Activated T-cell treated with anti-CD3 and anti-CD28 coated beads for 48 hours (primary cell): ENCODE measurements at regions not wholly inside any gene's neighbourhood (a gene's known extent, or its start where the extent isn't known, plus 50 kb on each side); places are given as distances from the start of the nearest gene placed in this dataset.

Experiments
- DNase-seq: peaks from one replicate; pipeline ENCODE4 v3.0.0-alpha.2; 2020; ENCODE audit warnings: low read depth

DNA sequence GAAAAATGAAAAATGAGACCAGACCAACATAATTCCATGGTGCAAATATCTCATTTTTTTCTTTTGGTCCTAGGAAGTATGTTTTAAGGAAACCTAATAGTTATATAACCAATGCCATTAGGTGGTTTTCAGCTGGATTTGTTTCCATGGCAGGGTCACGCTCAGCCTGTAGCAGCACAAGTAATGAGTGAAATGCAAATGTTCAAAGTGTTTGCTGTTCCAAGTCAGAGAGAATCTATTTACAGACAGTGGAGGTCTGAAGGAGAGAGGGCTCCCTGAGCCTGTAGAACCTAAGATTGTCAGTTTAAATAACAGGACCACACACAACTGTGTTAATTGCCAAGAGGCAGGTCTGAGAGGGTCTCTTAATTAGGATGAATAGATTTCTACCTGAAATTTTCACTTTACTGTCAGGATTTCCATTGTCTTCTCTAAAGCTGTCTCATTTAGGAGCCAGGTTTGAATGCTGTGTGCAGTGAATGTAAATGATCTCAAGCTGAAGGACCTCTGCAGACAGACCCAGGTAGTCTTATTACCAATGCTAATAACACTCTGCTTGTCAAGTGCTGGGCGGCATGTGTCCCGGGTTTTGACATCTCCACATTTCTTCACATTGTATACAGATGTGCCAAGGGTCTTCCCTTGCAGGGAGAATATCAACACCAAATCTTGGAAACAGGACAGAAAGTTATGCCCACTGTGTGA lies 317.3 kb upstream of the NECTIN3 start:
- DNase-seq = no peak

DNA sequence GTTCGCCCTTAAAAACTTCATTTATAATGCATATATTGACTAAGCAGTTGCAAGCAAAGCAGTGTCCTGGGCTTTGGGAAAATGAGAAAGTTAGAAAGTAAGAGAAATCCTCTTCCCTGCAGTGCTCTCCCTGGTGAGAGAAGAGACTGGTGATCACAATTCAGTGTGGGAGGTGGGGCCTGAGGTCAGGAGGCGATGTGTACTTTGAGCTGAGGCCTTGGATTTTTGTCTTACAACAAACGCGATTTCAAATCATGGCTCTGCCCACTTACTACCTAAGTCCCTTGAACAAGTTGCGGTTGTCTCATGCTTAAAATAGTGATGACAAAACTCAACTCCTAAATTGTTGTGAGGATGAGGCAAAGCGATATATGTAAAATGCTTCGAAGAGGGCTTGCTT lies 316.3 kb upstream of the NECTIN3 start:
- no peak for DNase-seq

DNA sequence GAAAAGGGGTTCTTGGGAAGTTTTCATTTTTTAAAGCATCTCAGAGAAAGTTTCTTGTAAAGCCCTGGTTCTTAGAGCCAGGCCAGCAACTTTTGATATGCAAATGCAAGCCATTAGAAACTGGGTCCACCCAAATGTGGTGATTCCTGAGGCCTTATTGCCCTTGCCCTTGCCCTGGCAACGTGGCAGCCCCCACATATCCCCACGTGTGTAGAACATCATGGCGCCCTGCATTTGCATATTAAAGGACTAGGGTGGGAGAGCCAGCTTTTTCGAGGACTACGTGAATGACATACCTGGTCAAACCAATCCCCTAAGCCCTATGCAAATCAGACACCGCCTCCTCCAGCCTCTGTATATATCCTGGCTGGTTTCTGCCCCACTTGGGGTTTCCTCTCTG lies 314.9 kb upstream of the NECTIN3 start:
- DNase-seq = no peak

GRCh38 chr3:110758208-110758607 lies 313.4 kb upstream of the NECTIN3 start:
- no peak for DNase-seq

DNA sequence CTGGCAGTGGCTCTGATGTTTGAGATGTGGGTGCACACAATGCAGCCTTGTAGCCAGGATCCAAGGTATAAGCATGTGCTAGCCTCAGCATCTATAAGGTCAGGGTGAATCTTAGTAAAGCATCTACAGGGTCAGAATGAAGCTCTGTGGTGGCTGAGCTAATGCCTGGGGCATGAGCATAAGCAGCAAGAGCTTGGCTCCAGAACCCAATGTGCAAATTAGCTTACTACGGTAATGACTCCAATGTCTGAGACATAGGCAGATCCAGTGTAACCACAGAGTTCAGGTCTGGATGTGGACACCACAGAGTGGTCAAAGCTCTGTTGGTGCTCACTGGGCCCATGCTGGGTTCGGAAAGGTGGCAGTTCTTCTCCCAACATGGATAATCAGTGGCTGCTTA lies 304.5 kb upstream of the NECTIN3 start:
- no peak for DNase-seq

- DNase-seq = no peak
Measured at GRCh38 chr3:110767838-110768237, 303.8 kb upstream of the NECTIN3 start.

DNA sequence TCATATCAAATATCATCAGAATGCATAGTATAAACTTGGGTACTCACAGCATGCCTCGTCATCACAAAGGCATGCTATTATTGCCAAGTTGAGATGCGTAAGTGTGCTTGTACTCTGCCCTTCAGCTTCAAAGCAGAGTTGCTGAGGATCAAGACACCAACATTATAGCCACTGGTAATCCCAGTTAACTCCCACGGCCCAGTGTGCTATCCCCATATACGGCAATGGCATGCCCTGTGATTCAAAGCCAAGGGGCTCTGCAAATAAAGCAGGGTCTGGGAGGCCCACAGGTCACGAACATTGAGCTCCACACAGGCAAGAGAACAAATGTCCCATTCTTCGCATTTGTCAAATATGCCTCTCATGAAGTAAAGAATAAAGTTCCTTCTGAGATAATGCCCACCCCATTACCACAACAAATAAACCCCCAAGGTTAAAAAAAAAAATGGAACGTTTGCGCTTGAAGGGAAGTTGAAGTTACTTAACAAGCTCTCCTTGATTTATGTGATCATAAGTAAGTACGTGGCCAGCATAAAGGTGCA lies 298.1 kb upstream of the NECTIN3 start:
- DNase-seq = no peak

DNA sequence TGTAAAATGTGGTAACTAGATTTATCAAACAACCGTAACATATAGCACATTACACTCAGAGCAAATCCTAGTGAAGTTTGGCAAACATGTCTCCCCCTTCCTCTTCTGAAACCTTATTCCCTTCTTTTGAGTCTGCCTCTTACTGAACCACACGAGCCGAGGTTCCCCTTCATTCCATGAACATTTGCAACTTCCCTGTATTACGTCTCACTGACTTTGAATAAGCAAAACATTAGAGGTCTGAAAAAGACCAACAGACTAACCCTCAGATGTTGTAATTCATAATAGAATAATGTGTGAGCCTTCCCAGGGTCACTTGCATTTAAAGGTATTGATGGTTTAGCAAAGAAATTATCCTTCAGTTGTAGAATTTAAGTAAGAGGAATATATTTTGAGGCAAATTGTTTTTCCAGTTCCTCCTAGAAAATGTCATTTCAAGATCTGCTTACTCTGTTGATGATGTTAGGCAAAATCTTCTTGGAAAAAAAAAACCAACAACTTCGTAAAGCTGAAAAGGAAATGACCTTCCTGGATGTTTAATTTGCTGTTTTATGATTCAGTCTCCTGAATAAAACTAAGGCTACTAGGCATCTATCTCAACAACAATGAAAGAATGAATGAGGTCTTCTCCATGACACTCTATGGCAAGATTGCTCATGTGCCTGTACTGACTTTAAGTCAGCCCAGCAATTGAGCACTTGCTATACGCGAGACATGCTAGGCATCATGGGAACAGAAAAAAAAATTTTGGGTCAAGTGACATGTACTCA lies 296.9 kb upstream of the NECTIN3 start:
- no peak for DNase-seq

DNA sequence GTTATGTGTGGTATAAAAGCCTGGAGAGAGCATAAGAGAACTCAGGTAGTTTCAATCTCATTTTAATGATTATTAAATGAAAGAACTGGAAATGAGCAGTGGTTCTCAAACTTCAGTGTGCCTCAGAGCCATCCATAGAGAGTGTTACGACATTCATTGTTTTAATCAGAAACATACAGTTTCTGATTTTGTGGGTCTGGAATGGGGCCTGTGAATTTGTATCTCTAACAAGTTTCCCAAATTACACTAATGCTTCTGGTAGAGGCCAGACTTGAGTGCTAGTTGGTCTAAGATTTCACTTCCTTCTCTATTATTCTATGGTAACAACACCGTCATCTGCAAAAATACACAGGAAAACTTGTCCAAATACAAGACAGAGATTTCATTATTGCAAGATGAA lies 292.0 kb upstream of the NECTIN3 start:
- no peak for DNase-seq

GRCh38 chr3:110783541-110783940 lies 288.1 kb upstream of the NECTIN3 start:
- DNase-seq = no peak

- DNase-seq = no peak
Measured at GRCh38 chr3:110788794-110789193, 282.8 kb upstream of the NECTIN3 start.

DNA sequence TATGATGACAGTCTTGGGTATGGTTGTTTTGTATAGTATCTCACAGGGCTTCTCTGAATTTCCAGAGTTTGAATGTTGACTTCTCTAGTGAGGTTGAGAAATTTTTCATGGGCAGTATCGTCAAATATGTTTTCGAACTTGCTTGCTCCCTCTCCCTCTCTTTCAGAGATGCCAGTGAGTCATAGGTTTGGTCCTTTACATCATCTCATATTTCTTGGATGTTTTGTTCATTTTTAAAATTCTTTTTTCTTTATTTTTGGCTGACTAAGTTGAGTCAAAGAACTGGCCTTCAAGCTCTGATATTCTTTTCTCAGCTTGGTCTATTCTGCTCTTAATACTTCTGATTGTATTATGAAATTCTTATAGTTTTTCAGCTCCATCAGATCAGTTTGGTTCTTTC lies 282.3 kb upstream of the NECTIN3 start:
- DNase-seq = no peak

DNA sequence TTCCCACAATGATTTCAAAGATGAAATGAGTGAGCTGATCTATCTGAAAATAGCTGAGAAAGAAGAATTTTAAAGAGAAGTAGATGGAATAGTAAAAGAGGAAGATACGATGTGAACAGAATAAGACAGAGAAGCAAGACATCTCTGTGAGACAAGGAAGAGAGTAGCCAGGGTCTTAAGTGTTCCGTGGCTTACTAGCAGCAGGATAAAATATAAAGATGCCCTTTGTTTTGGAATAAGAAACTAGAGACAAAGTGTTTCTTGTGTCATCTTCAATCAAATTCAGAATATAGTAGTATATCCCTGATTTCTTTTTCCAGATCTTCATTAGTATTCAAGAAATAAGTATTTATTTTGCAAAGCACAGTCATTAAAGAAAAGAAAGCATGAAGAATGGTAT lies 281.0 kb upstream of the NECTIN3 start:
- DNase-seq = no peak

- DNase-seq = no peak
Measured at GRCh38 chr3:110791995-110792686, 279.5 kb upstream of the NECTIN3 start.

DNA sequence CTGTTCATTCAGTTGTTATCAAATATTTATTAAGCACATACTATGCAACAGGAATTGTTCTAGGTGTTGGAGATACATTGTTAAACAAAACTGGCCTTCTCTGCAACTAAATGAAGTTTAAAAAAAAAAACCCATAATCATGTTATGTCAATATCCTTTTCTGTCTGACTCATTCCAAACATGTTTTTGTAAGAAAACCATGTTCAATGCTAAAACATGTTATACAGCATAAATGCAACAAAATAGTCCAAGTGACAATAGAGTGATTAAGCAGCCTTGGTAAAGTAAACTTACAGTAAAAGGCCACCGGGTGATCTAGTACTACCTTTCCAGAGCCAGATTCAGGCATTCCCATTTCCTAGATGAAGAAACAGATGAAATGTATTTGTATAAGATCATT lies 278.0 kb upstream of the NECTIN3 start:
- DNase-seq = no peak

DNA sequence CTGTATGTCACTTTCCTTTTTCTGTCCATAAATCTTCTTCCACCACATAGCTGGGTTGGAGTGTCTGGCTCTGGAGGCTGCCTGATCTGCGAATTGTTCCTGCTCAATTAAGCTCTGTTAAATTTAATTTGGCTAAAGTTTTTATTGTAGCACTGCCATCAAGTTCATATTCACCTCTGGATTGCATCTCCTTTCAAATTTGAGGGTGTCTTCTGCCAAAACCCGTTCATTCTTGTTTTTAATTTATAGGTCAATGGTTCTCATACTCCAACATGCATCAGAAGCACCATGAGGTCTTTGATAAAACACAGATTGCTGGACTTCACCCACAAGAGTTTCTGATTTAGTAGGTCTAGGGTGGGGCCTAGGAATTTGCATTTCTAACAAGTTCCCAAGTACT lies 276.5 kb upstream of the NECTIN3 start:
- DNase-seq = no peak

GRCh38 chr3:110799271-110799670 lies 272.3 kb upstream of the NECTIN3 start:
- no peak for DNase-seq

- DNase-seq = no peak
Measured at GRCh38 chr3:110804856-110805255, 266.8 kb upstream of the NECTIN3 start.

DNA sequence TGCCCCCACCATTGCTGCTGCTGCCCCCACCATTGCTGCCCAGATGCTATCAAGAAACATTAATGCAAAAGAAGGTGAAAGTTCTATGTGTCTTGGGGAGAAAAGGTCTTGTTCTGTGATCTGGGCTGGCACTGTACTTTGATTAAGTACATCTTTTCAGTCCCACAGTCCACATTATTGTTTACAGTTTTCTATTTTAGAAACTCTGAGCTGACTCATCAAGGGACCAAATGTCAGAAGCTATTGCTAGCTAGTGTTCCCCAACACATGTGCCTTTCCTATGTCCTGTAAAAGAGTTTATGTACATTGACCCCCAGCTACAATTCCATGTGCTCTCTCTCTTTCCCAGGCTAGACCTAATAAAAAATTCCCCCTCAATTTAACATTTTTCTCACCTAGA lies 264.7 kb upstream of the NECTIN3 start:
- no peak for DNase-seq

DNA sequence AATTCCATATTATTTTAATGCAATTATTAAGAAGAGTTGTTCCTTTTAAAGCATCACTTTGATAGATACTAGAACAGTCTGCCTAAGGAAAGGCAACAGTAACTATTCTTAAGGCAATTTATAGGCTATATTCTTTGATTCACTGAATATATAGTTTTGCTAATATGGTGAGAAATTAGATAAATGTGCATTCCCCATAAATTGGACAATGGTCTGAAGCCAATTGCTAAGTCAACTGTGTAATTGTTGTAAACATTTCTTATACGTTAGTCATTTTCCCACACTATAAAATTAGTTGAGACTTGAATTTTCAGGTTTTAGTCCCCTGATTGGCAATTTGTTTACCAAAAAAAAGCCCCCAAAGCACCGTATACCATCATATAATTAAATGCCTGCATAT lies 263.0 kb upstream of the NECTIN3 start:
- no peak for DNase-seq

DNA sequence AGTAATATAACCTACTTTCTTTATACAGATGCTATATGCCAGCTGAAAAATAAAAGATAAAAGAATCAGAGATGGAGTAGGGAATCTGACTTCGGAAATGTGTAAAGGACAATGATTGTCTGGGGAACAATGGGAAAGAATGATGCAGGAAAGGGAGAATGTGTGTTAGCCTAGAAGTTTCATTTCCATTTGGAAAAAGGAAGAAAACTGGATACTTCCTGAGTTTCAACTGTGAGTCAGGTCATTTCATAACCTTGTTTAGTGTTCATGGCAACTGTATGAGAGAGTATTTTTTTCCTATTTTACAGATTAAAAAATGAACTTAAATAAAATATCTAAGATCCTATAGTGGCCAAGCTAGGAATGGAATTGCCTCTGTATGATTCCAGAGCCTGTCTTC lies 261.3 kb upstream of the NECTIN3 start:
- no peak for DNase-seq

GRCh38 chr3:110811050-110811449 lies 260.6 kb upstream of the NECTIN3 start:
- DNase-seq = no peak

- DNase-seq = no peak
Measured at GRCh38 chr3:110813541-110813940, 258.1 kb upstream of the NECTIN3 start.
